ENCODE measurements at regions not wholly inside any gene's neighbourhood (a gene's known extent, or its start where the extent isn't known, plus 50 kb on each side); places are given as distances from the start of the nearest gene placed in this dataset.

GRCh38 chr2:220335591-220335915 is 708.1 kb downstream of the SLC4A3 start:
- ChIA-PET CTCF (no interaction called here), POLR2A (no interaction called here)
- no peaks in the 10 kb centered on the region for H3K27me3 Mint-ChIP-seq (ENCODE audit: low read depth)
- DNase-seq (ENCODE audit: low spot score) (no peak), ATAC-seq (no peak)
- no peak overlapping the region for H3K4me3 Mint-ChIP-seq
- H3K36me3 Mint-ChIP-seq = peaks cover 8% of the 10 kb centered on the region; the same call in 1 of the 2 replicates
- H3K4me1 Mint-ChIP-seq = no peaks in the 10 kb centered on the region; the same call in 1 of the 2 replicates
- H3K9me3 Mint-ChIP-seq = peaks cover 29% of the 10 kb centered on the region
- H3K27ac Mint-ChIP-seq = no peak overlapping the region
- TF ChIP-seq ESRRA (CRISPR knock-in tag; IDR thresholded peaks at IDR 0.05; ENCODE audit: borderline replicate concordance) = no peak
- no peak for TF ChIP-seq EMX1 (CRISPR knock-in tag; IDR thresholded peaks at IDR 0.05)
- no peak for TF ChIP-seq ATF3 (CRISPR knock-in tag; conservative IDR thresholded peaks at IDR 0.05)
- TF ChIP-seq ZNF425 (CRISPR knock-in tag; conservative IDR thresholded peaks at IDR 0.05) = no peak
- no peak for TF ChIP-seq ZSCAN18 (CRISPR knock-in tag; IDR thresholded peaks at IDR 0.05)
- no peak for TF ChIP-seq ATF1 (CRISPR knock-in tag; IDR thresholded peaks at IDR 0.05)
- no peak for TF ChIP-seq ZNF281 (CRISPR knock-in tag; IDR thresholded peaks at IDR 0.05)
- TF ChIP-seq GTF2I (CRISPR knock-in tag; conservative IDR thresholded peaks at IDR 0.05) = no peak
- TF ChIP-seq PRDM15 (CRISPR knock-in tag; IDR thresholded peaks at IDR 0.05) = no peak
- TF ChIP-seq SMAD3 (CRISPR knock-in tag; IDR thresholded peaks at IDR 0.05; ENCODE audit: borderline replicate concordance) = no peak
- no peak for TF ChIP-seq USF2 (CRISPR knock-in tag; IDR thresholded peaks at IDR 0.05)
- TF ChIP-seq ELF4 (CRISPR knock-in tag; IDR thresholded peaks at IDR 0.05; ENCODE audit: low read depth) = no peak
- TF ChIP-seq ZNF396 (CRISPR knock-in tag; IDR thresholded peaks at IDR 0.05; ENCODE audit: borderline replicate concordance) = no peak
- TF ChIP-seq SOX15 (CRISPR knock-in tag; IDR thresholded peaks at IDR 0.05) = no peak
- TF ChIP-seq ARID4B (CRISPR knock-in tag; IDR thresholded peaks at IDR 0.05; ENCODE audit: borderline replicate concordance) = no peak
- no peak for TF ChIP-seq ZBTB43 (CRISPR knock-in tag; IDR thresholded peaks at IDR 0.05)
- TF ChIP-seq STAT6 (CRISPR knock-in tag; conservative IDR thresholded peaks at IDR 0.05; ENCODE audit: low read depth) = no peak

Data from WTC11 (cell line).